ENCODE measurements at regions not wholly inside any gene's neighbourhood (a gene's known extent, or its start where the extent isn't known, plus 50 kb on each side); places are given as distances from the start of the nearest gene placed in this dataset.

DNA sequence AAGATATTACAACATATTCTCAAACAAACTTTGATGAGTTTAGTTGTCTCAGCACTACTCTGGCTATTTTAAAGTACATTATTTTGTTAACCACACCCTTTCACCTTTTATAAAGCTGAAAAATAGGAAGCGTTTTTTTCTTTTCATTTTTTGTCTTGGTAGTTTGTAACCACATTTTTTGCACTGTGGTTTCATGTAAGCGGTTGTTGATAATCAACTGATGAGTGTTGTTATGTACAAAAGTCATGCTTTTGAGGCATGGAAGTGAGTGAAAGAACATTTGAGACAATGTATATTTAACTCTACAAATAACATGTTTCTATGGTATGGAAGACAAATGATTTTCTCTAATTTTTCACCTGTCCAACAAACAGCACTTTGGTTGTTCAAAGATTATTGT is 52.1 kb upstream of the ATP2B1 start:
- TF ChIP-seq, protein P1, sequence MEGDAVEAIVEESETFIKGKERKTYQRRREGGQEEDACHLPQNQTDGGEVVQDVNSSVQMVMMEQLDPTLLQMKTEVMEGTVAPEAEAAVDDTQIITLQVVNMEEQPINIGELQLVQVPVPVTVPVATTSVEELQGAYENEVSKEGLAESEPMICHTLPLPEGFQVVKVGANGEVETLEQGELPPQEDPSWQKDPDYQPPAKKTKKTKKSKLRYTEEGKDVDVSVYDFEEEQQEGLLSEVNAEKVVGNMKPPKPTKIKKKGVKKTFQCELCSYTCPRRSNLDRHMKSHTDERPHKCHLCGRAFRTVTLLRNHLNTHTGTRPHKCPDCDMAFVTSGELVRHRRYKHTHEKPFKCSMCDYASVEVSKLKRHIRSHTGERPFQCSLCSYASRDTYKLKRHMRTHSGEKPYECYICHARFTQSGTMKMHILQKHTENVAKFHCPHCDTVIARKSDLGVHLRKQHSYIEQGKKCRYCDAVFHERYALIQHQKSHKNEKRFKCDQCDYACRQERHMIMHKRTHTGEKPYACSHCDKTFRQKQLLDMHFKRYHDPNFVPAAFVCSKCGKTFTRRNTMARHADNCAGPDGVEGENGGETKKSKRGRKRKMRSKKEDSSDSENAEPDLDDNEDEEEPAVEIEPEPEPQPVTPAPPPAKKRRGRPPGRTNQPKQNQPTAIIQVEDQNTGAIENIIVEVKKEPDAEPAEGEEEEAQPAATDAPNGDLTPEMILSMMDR (IDR thresholded peaks at IDR 0.05): no peak
- no peak for TF ChIP-seq POLR2A (IDR thresholded peaks at IDR 0.05)
